PC-9 (cell line): ENCODE measurements at regions not wholly inside any gene's neighbourhood (a gene's known extent, or its start where the extent isn't known, plus 50 kb on each side); places are given as distances from the start of the nearest gene placed in this dataset.

Source experiments
- BruUV-seq: library from RNA; stranded (reverse); fragments of 400-500 nt; replicated peaks from 2 replicates; lab custom pipeline; 2021; lab: Mats Ljungman, UMichigan
- CTCF ChIA-PET: fragments of 300-600 bp; sonication (Branson Sonifier 250); formaldehyde crosslinking; loops from one replicate; lab custom pipeline; 2022; ENCODE audit warnings: antibody characterized with exemption; lab: Charles Lee
- POLR2A ChIA-PET: fragments of 300-600 bp; sonication (Branson Sonifier 250); formaldehyde crosslinking; loops from one replicate; lab custom pipeline; 2022; ENCODE audit warnings: antibody characterized with exemption; ENCODE audit not compliant: unreplicated experiment; lab: Charles Lee
- DNase-seq, 2 experiments: peaks; one replicate each; pipeline versions ENCODE4 v3.0.0 to v3.0.0-alpha.2; 2015 to 2022; ENCODE audit warnings: mixed read lengths in 1 of 2
- H2AFZ ChIP-seq: fragments of 200-600 bp; sonication (generic); 2 replicates; pipeline ENCODE4 v1.8.1; 2017; ENCODE audit warnings: antibody characterized with exemption
- H3F3A ChIP-seq: fragments of 200-600 bp; sonication (generic); 2 replicates; pipeline ENCODE4 v1.8.1; 2017; ENCODE audit warnings: antibody characterized with exemption, mild to moderate bottlenecking, low read depth; ENCODE audit not compliant: insufficient read depth
- H3K27ac ChIP-seq: fragments of 200-600 bp; sonication (generic); 2 replicates; pipeline ENCODE4 v1.6.1; 2016; ENCODE audit warnings: mixed run types
- H3K27me3 ChIP-seq: fragments of 200-600 bp; sonication (generic); 2 replicates; pipeline ENCODE4 v1.6.1; 2016; ENCODE audit warnings: low read depth, mixed run types; ENCODE audit not compliant: insufficient read depth
- H3K36me3 ChIP-seq: fragments of 200-600 bp; sonication (generic); 2 replicates; pipeline ENCODE4 v1.6.1; 2016; ENCODE audit warnings: low read depth, mixed run types
- H3K4me1 ChIP-seq: fragments of 200-600 bp; sonication (generic); replicated peaks from 2 replicates; pipeline ENCODE4 v1.6.1; 2016; ENCODE audit warnings: mixed run types; ENCODE audit not compliant: insufficient read depth
- H3K4me2 ChIP-seq: fragments of 200-600 bp; sonication (generic); 2 replicates; pipeline ENCODE4 v1.6.1; 2017; ENCODE audit warnings: mixed run types
- H3K4me3 ChIP-seq: fragments of 200-600 bp; sonication (generic); 2 replicates; pipeline ENCODE4 v1.6.1; 2016; ENCODE audit warnings: mixed run types
- H3K79me2 ChIP-seq: fragments of 200-600 bp; sonication (generic); 2 replicates; pipeline ENCODE4 v1.6.1; 2017; ENCODE audit warnings: low read depth, mixed run types
- H3K9me2 ChIP-seq: fragments of 200-600 bp; sonication (generic); 2 replicates; pipeline ENCODE4 v1.8.1; 2017; ENCODE audit warnings: mild to moderate bottlenecking; ENCODE audit not compliant: insufficient read depth
- H3K9me3 ChIP-seq: fragments of 200-600 bp; sonication (generic); 2 replicates; pipeline ENCODE4 v1.8.1; 2016; ENCODE audit warnings: low read depth; ENCODE audit not compliant: insufficient read depth
- H4K20me1 ChIP-seq: fragments of 200-600 bp; sonication (generic); 2 replicates; pipeline ENCODE4 v1.8.1; 2017; ENCODE audit not compliant: insufficient read depth
- EZH2 ChIP-seq: fragments of 200-600 bp; sonication (generic); IDR thresholded peaks from 2 replicates; pipeline ENCODE4 v1.8.0; 2017; ENCODE audit warnings: antibody characterized with exemption, low read depth
- intact Hi-C: fragments of 100-400 bp; cut with micrococcal nuclease; formaldehyde crosslinking; loops from one replicate; pipeline ENCODE4 v1.10.0; 2022; ENCODE audit not compliant: unreplicated experiment
- TF ChIP-seq, protein P1 (sequence below): fragments of 200-600 bp; sonication (generic); conservative IDR thresholded peaks from 2 replicates; pipeline ENCODE4 v1.6.1; 2017; ENCODE audit warnings: mixed run types, antibody characterized with exemption, mild to moderate bottlenecking, moderate library complexity

DNA sequence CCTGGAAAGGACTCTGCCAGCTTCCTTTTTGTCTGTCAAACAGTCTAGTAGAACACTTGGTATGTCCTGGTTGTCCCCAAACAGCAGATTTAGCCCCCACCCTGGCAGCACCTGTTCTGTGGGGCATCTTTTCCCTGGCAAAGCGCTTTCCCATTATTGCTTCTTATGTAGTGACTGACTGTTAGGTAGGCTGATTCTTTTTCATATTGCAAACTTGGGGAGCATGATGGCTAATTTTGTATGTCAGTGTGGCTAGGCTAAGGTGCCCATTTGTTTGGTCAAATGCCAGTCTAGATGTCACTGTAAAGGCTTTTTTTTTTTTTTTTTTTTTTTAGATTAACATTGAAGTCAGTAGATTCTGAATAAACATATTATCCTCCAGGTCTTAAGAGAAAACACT lies 140.2 kb downstream of the MYCN start:
- Histone ChIP-seq H3F3A (no peaks in the 10 kb centered on the region), H3K4me1 (no peaks in the 10 kb centered on the region), H3K4me3 (no peak overlapping the region), H3K9me3 (no peaks in the 10 kb centered on the region), H3K27me3 (peaks cover 29% of the 10 kb centered on the region), H3K4me2 (no peak overlapping the region), H3K36me3 (no peaks in the 10 kb centered on the region), H2AFZ (no peak overlapping the region), H3K27ac (no peak overlapping the region), H4K20me1 (no peaks in the 10 kb centered on the region; the same call in 1 of the 2 replicates), H3K79me2 (no peaks in the 10 kb centered on the region), H3K9me2 (no peaks in the 10 kb centered on the region)
- BruUV-seq = no TSS peak
- TF ChIP-seq EZH2 = no peak
- TF ChIP-seq, protein P1, sequence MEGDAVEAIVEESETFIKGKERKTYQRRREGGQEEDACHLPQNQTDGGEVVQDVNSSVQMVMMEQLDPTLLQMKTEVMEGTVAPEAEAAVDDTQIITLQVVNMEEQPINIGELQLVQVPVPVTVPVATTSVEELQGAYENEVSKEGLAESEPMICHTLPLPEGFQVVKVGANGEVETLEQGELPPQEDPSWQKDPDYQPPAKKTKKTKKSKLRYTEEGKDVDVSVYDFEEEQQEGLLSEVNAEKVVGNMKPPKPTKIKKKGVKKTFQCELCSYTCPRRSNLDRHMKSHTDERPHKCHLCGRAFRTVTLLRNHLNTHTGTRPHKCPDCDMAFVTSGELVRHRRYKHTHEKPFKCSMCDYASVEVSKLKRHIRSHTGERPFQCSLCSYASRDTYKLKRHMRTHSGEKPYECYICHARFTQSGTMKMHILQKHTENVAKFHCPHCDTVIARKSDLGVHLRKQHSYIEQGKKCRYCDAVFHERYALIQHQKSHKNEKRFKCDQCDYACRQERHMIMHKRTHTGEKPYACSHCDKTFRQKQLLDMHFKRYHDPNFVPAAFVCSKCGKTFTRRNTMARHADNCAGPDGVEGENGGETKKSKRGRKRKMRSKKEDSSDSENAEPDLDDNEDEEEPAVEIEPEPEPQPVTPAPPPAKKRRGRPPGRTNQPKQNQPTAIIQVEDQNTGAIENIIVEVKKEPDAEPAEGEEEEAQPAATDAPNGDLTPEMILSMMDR = no peak
- ChIA-PET CTCF (no interaction called here), POLR2A (no interaction called here)
- intact Hi-C loops = no loop called here
- DNase-seq = no peak

DNA sequence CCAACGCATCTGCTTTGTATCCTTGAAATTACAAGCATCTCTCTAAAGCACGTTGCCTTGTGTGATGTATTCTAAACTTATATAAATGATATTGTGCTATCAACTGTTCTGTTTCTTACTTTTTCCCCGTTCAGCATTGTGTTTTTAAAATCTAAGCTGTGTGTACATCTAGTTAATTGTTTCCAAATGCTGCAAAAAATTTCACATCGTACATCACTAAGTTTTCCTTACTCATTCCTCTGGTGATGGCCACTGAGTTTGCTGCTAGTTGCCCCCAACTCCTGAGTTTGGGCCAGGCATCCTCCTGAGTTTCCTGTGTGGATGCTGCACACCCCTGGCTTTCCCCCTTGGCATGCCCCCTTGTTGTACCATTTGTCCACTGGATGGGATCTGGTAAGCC lies 139.7 kb downstream of the MYCN start:
- TF ChIP-seq, protein P1 = no peak
- TF ChIP-seq EZH2 = no peak
- no peak for DNase-seq
- BruUV-seq = no TSS peak
- POLR2A ChIA-PET = no interaction called here
- Histone ChIP-seq H3K27me3 (peaks cover 29% of the 10 kb centered on the region), H3K27ac (no peak overlapping the region), H3K9me3 (no peaks in the 10 kb centered on the region), H3K79me2 (no peaks in the 10 kb centered on the region), H3K4me1 (no peaks in the 10 kb centered on the region), H3K4me2 (no peak overlapping the region), H3K4me3 (no peak overlapping the region), H4K20me1 (no peaks in the 10 kb centered on the region), H2AFZ (no peak overlapping the region), H3F3A (no peaks in the 10 kb centered on the region), H3K36me3 (no peaks in the 10 kb centered on the region), H3K9me2 (no peaks in the 10 kb centered on the region)
- CTCF ChIA-PET = no interaction called here
- intact Hi-C loops = no loop called here

DNA sequence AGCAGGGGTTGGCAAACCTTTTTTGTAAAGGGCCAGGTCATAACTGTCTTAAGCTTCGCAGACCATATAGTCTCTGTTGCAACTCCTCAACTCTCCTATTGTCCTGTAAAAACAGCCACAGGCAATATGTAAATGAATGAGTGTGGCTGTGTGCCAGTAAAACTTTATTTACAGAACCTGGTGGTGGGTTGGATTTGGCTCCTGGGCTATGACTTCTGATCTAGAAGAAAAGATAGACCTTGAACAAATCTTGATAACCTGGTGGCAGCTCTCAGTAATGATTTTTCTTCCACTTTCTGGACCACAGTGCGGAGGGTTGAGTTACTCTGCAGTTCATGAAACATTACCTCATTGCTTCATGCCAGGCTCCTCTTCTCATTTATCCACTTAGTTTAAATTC lies 139.3 kb downstream of the MYCN start:
- no TSS peak for BruUV-seq
- ChIA-PET CTCF (no interaction called here), POLR2A (no interaction called here)
- Histone ChIP-seq H3K4me3 (no peak overlapping the region), H3K4me2 (no peak overlapping the region), H3K27me3 (peaks cover 29% of the 10 kb centered on the region), H3K36me3 (no peaks in the 10 kb centered on the region), H4K20me1 (no peaks in the 10 kb centered on the region), H3K9me3 (no peaks in the 10 kb centered on the region), H2AFZ (no peak overlapping the region), H3K4me1 (no peaks in the 10 kb centered on the region), H3K79me2 (no peaks in the 10 kb centered on the region), H3K27ac (no peak overlapping the region), H3K9me2 (no peaks in the 10 kb centered on the region), H3F3A (no peaks in the 10 kb centered on the region)
- no peak for DNase-seq
- TF ChIP-seq, protein P1 = no peak
- TF ChIP-seq EZH2 = no peak
- intact Hi-C loops = no loop called here
